Activated T-cell treated with anti-CD3 and anti-CD28 coated beads, Interleukin-2, amount 50 U/mL, for 72 hours (primary cell): ENCODE measurements at regions not wholly inside any gene's neighbourhood (a gene's known extent, or its start where the extent isn't known, plus 50 kb on each side); places are given as distances from the start of the nearest gene placed in this dataset.

Source experiments
- ATAC-seq, 2 donors: fragments of 150-1000 bp; cut with Tn5 transposase; replicated peaks in 1 of 2; 2 replicates each; pipeline ENCODE4 v1.10.0; 2021; ENCODE audit warnings: moderate library complexity in 2 of 2, mild to moderate bottlenecking in 1 of 2
- DNase-seq, 2 donors: peaks; one replicate each; pipeline ENCODE4 v3.0.0; 2021 to 2022; ENCODE audit warnings: mixed read lengths in 1 of 2
- H3K27ac Mint-ChIP-seq: one replicate; pipeline ENCODE4 v1.8.0; 2022; ENCODE audit warnings: mild to moderate bottlenecking, moderate library complexity, mixed read lengths
- H3K27me3 Mint-ChIP-seq: one replicate; pipeline ENCODE4 v1.8.0; 2022; ENCODE audit warnings: low read depth, mixed read lengths
- H3K36me3 Mint-ChIP-seq, 2 donors: one replicate each; pipeline ENCODE4 v1.8.0; 2022; ENCODE audit warnings: mixed read lengths in 2 of 2, mild to moderate bottlenecking in 1 of 2; ENCODE audit not compliant: insufficient read depth in 2 of 2
- H3K4me1 Mint-ChIP-seq: one replicate; pipeline ENCODE4 v1.8.0; 2022; ENCODE audit warnings: low read depth, mixed read lengths
- H3K4me3 Mint-ChIP-seq, 2 donors: one replicate each; pipeline ENCODE4 v1.8.0; 2022; ENCODE audit warnings: mild to moderate bottlenecking in 2 of 2, mixed read lengths in 2 of 2, moderate library complexity in 2 of 2
- H3K9me3 Mint-ChIP-seq, 2 donors: one replicate each; pipeline ENCODE4 v1.8.0; 2022; ENCODE audit warnings: mixed read lengths in 2 of 2

DNA sequence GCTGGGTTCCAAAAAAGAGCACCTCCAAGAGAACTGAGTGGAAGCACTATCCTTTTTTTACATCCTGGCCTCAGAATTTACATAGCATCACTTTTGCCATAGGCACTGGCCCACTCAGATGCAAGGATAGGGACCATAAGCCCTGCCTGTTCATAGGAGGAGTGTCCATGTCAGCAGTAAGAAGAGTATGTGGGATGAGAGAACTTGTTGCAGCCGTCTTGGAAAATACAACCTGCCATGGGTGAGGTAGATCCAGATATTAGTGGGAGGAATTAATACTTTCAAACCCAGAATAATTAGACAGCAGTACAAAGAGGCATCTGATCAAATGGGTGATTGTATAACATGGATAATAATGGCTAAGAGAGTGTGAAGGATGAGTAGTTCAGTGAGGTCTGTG is 110.7 kb upstream of the CELF4 start:
- Mint-ChIP-seq H3K4me1 (no peaks in the 10 kb centered on the region), H3K9me3 (peaks cover 2 to 5% of the 10 kb centered on the region in 2 donors), H3K36me3 (no peaks in the 10 kb centered on the region), H3K27me3 (peaks cover under 1% of the 10 kb centered on the region), H3K4me3 (no peak overlapping the region), H3K27ac (no peak overlapping the region)
- no peak for DNase-seq
- ATAC-seq = no peak

- H3K27ac Mint-ChIP-seq = no peak overlapping the region
- ATAC-seq = no peak
Observed at GRCh38 chr18:37675699-37676098, 110.1 kb upstream of the CELF4 start.

GRCh38 chr18:37674570-37674969 is 109.0 kb upstream of the CELF4 start:
- DNase-seq = no peak
- H3K27ac Mint-ChIP-seq = no peak overlapping the region
- peaks cover 2 to 5% of the 10 kb centered on the region in 2 donors for H3K9me3 Mint-ChIP-seq
- no peak for ATAC-seq
- H3K4me3 Mint-ChIP-seq = no peak overlapping the region
- H3K27me3 Mint-ChIP-seq = no peaks in the 10 kb centered on the region
- H3K4me1 Mint-ChIP-seq = no peaks in the 10 kb centered on the region
- H3K36me3 Mint-ChIP-seq = no peaks in the 10 kb centered on the region

More at GRCh38 chr18:37675699-37676098, 110.1 kb upstream of the CELF4 start:
- Mint-ChIP-seq H3K4me3 (no peak overlapping the region), H3K4me1 (no peaks in the 10 kb centered on the region), H3K36me3 (no peaks in the 10 kb centered on the region), H3K9me3 (peaks cover 2 to 5% of the 10 kb centered on the region in 2 donors), H3K27me3 (no peaks in the 10 kb centered on the region)
- no peak for DNase-seq

GRCh38 chr18:37673671-37674070 is 108.1 kb upstream of the CELF4 start:
- no peaks in the 10 kb centered on the region for H3K4me1 Mint-ChIP-seq
- peaks cover 2 to 5% of the 10 kb centered on the region in 2 donors for H3K9me3 Mint-ChIP-seq
- H3K36me3 Mint-ChIP-seq = no peaks in the 10 kb centered on the region
- no peaks in the 10 kb centered on the region for H3K27me3 Mint-ChIP-seq
- H3K27ac Mint-ChIP-seq = no peak overlapping the region
- H3K4me3 Mint-ChIP-seq = no peak overlapping the region
- ATAC-seq (no peak), DNase-seq (no peak)

DNA sequence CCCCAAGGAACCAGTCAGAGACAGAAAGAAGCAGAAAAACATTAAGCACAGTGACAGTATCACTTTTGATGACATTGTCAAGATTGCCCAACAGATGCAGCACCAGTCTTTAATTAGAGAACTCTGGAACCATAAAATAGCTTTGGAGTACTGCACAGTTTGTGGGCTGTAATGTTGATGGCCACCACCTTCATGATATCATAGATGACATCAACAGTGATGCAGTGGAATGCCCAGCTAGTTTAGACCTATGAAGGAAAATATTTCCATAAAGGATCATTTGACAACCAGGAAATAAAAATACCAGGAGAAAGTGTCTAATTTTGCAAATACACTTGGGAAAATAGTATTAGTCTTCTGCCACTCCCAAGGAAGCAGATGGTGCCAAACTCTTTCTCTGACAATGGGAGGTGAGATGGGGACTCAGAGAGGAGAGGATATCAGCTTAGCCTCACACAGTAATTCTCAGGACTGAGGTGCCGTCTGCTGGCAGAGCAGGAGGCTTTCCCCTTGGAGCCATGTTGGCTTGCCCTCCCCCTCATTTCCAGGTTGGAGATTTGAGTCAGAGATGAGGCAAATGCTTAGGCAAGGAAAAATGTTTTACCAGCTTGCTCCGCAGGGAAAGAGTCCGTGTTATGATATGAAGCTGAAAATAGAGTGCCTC is 107.5 kb upstream of the CELF4 start:
- DNase-seq (no peak), ATAC-seq (no peak)
- H3K27ac Mint-ChIP-seq = no peak overlapping the region
- peaks cover 2 to 5% of the 10 kb centered on the region in 2 donors for H3K9me3 Mint-ChIP-seq
- H3K27me3 Mint-ChIP-seq = no peaks in the 10 kb centered on the region
- H3K4me1 Mint-ChIP-seq = no peaks in the 10 kb centered on the region
- H3K36me3 Mint-ChIP-seq = no peaks in the 10 kb centered on the region
- no peak overlapping the region for H3K4me3 Mint-ChIP-seq

- DNase-seq (no peak), ATAC-seq (no peak)
- Mint-ChIP-seq H3K36me3 (no peaks in the 10 kb centered on the region), H3K9me3 (peaks cover 2 to 5% of the 10 kb centered on the region in 2 donors), H3K4me3 (no peak overlapping the region), H3K27ac (no peak overlapping the region), H3K4me1 (no peaks in the 10 kb centered on the region), H3K27me3 (no peaks in the 10 kb centered on the region)
Observed at GRCh38 chr18:37672001-37672400, 106.4 kb upstream of the CELF4 start.

- Mint-ChIP-seq H3K27me3 (no peaks in the 10 kb centered on the region), H3K4me1 (no peaks in the 10 kb centered on the region), H3K4me3 (no peak overlapping the region), H3K27ac (no peak overlapping the region), H3K9me3 (peaks cover 3 to 5% of the 10 kb centered on the region in 2 donors), H3K36me3 (no peaks in the 10 kb centered on the region)
- no peak for DNase-seq
- no peak for ATAC-seq
Observed at GRCh38 chr18:37671530-37671929, 105.9 kb upstream of the CELF4 start.

- H3K27me3 Mint-ChIP-seq = no peaks in the 10 kb centered on the region
Observed at GRCh38 chr18:37671119-37671518, 105.5 kb upstream of the CELF4 start.

DNA sequence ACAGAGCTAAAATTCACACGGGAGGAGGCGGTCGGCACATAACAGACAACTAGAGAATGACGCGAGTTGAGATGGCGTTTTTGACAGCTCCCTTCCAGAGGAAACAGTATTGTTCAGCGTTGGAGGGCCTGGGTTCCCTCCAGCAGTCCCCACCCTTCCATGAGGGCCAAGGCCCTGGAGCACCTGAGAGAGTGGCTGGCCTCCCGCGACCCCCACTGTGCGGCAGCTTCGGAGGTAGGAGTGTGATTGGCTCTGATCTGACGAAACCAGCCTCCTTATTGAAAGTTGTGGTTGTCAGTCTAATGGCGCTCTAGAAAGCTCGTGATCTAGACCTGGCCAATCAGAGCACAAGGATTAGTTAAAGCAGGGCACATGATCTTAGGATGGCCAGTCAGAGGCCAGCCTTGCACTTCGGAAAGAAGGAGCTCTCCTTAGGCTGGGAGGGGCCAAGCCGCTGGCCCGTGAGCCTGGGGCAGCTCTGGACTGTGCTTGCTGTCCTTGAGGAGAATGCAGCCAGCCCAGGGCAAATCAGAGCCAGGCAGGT is 104.5 kb upstream of the CELF4 start:
- H3K27ac Mint-ChIP-seq = no peak overlapping the region
- no peaks in the 10 kb centered on the region for H3K4me1 Mint-ChIP-seq
- ATAC-seq = no peak
- H3K27me3 Mint-ChIP-seq = no peaks in the 10 kb centered on the region
- DNase-seq = no peak
- H3K9me3 Mint-ChIP-seq = peaks cover 2 to 4% of the 10 kb centered on the region in 2 donors
- no peaks in the 10 kb centered on the region for H3K36me3 Mint-ChIP-seq
- no peak overlapping the region for H3K4me3 Mint-ChIP-seq

More at GRCh38 chr18:37671119-37671518, 105.5 kb upstream of the CELF4 start:
- ATAC-seq = no peak
- H3K36me3 Mint-ChIP-seq = no peaks in the 10 kb centered on the region
- H3K4me3 Mint-ChIP-seq = no peak overlapping the region
- peaks cover 2 to 4% of the 10 kb centered on the region in 2 donors for H3K9me3 Mint-ChIP-seq
- no peak for DNase-seq
- no peak overlapping the region for H3K27ac Mint-ChIP-seq
- H3K4me1 Mint-ChIP-seq = no peaks in the 10 kb centered on the region

GRCh38 chr18:37668971-37669747 is 103.6 kb upstream of the CELF4 start:
- H3K9me3 Mint-ChIP-seq = peaks cover 2 to 4% of the 10 kb centered on the region in 2 donors
- H3K27me3 Mint-ChIP-seq = no peaks in the 10 kb centered on the region
- DNase-seq (no peak), ATAC-seq (no peak)
- H3K27ac Mint-ChIP-seq = no peak overlapping the region
- no peaks in the 10 kb centered on the region for H3K36me3 Mint-ChIP-seq
- no peak overlapping the region for H3K4me3 Mint-ChIP-seq
- no peaks in the 10 kb centered on the region for H3K4me1 Mint-ChIP-seq

DNA sequence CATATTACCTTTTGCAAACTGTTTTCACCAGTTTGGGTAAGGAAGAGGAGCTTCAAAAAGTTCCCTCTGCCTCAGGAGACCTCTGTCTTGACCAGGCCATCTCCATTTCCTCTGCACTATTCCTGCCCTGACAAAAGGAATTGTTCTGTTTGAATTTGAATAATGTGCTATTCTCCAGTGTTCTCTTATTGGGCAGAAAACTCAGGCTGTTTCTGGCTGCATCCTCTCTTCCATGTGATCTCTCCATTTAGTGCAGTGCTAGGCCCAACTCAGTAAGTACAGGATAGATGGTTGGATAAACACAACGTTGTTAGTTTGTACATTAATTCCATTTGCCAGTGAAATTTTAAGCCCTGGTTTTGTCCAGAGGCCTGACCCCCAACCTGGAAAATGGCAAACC is 102.2 kb upstream of the CELF4 start:
- no peak overlapping the region for H3K4me3 Mint-ChIP-seq
- H3K9me3 Mint-ChIP-seq = peaks cover 0 to 2% of the 10 kb centered on the region in 2 donors
- H3K4me1 Mint-ChIP-seq = no peaks in the 10 kb centered on the region
- ATAC-seq (no peak), DNase-seq (no peak)
- no peak overlapping the region for H3K27ac Mint-ChIP-seq
- H3K27me3 Mint-ChIP-seq = no peaks in the 10 kb centered on the region
- no peaks in the 10 kb centered on the region for H3K36me3 Mint-ChIP-seq

GRCh38 chr18:37666991-37667390 is 101.4 kb upstream of the CELF4 start:
- Mint-ChIP-seq H3K4me3 (no peak overlapping the region), H3K27me3 (no peaks in the 10 kb centered on the region), H3K9me3 (peaks cover 0 to 2% of the 10 kb centered on the region in 2 donors), H3K4me1 (no peaks in the 10 kb centered on the region), H3K27ac (no peak overlapping the region), H3K36me3 (no peaks in the 10 kb centered on the region)
- DNase-seq (no peak), ATAC-seq (no peak)

- H3K36me3 Mint-ChIP-seq = no peaks in the 10 kb centered on the region
- no peaks in the 10 kb centered on the region for H3K27me3 Mint-ChIP-seq
- peaks cover 0 to 2% of the 10 kb centered on the region in 2 donors for H3K9me3 Mint-ChIP-seq
- H3K4me3 Mint-ChIP-seq = no peak overlapping the region
- no peak overlapping the region for H3K27ac Mint-ChIP-seq
- ATAC-seq (no peak), DNase-seq (no peak)
- H3K4me1 Mint-ChIP-seq = no peaks in the 10 kb centered on the region
Observed at GRCh38 chr18:37666451-37666850, 100.9 kb upstream of the CELF4 start.
